ENCODE measurements at regions not wholly inside any gene's neighbourhood (a gene's known extent, or its start where the extent isn't known, plus 50 kb on each side); places are given as distances from the start of the nearest gene placed in this dataset.
A peak's percentile ranks its signal among the peaks of the same experiment; 100 is the strongest.

GRCh38 chr6:92043777-92044176 lies 1375.6 kb downstream of the EPHA7 start:
- DNase-seq (ENCODE audit: low read depth), result no peak

GRCh38 chr6:92026878-92027277 lies 1392.5 kb downstream of the EPHA7 start:
- no peak for DNase-seq (ENCODE audit: low read depth)

- DNase-seq (ENCODE audit: low read depth), result no peak
Measured at GRCh38 chr6:92024881-92025280, 1394.5 kb downstream of the EPHA7 start.

- no peak for DNase-seq (ENCODE audit: low read depth)
Measured at GRCh38 chr6:92024110-92024509, 1395.2 kb downstream of the EPHA7 start.

GRCh38 chr6:92023410-92023966 lies 1395.9 kb downstream of the EPHA7 start:
- DNase-seq (ENCODE audit: low read depth), result no peak

GRCh38 chr6:92011681-92012245 lies 1407.6 kb downstream of the EPHA7 start:
- no peak for DNase-seq (ENCODE audit: low read depth)

GRCh38 chr6:92008757-92009502 lies 1410.4 kb downstream of the EPHA7 start:
- DNase-seq (ENCODE audit: low read depth), result no peak

- DNase-seq (ENCODE audit: low read depth), result no peak
Measured at GRCh38 chr6:92000112-92000511, 1413.2 kb upstream of the MAP3K7 start.

GRCh38 chr6:91994787-91995186 lies 1407.9 kb upstream of the MAP3K7 start:
- no peak for DNase-seq (ENCODE audit: low read depth)

- DNase-seq (ENCODE audit: low read depth), result no peak
Measured at GRCh38 chr6:91982559-91982958, 1395.7 kb upstream of the MAP3K7 start.

- DNase-seq (ENCODE audit: low read depth), result peak; percentile 22
Measured at GRCh38 chr6:91976797-91977196, 1389.9 kb upstream of the MAP3K7 start.

GRCh38 chr6:91970700-91971099 lies 1383.8 kb upstream of the MAP3K7 start:
- no peak for DNase-seq (ENCODE audit: low read depth)

- DNase-seq (ENCODE audit: low read depth), result no peak
Measured at GRCh38 chr6:91965872-91966271, 1379.0 kb upstream of the MAP3K7 start.

GRCh38 chr6:91961671-91962070 lies 1374.8 kb upstream of the MAP3K7 start:
- DNase-seq (ENCODE audit: low read depth), result no peak

- DNase-seq (ENCODE audit: low read depth), result no peak
Measured at GRCh38 chr6:91961236-91961635, 1374.4 kb upstream of the MAP3K7 start.

- DNase-seq (ENCODE audit: low read depth), result peak; percentile 13
Measured at GRCh38 chr6:91941838-91942237, 1355.0 kb upstream of the MAP3K7 start.

- DNase-seq (ENCODE audit: low read depth), result no peak
Measured at GRCh38 chr6:91940801-91941200, 1353.9 kb upstream of the MAP3K7 start.

GRCh38 chr6:91926827-91927226 lies 1340.0 kb upstream of the MAP3K7 start:
- no peak for DNase-seq (ENCODE audit: low read depth)

GRCh38 chr6:91926361-91926760 lies 1339.5 kb upstream of the MAP3K7 start:
- DNase-seq (ENCODE audit: low read depth), result no peak

- DNase-seq (ENCODE audit: low read depth), result no peak
Measured at GRCh38 chr6:91911945-91912344, 1325.1 kb upstream of the MAP3K7 start.

GRCh38 chr6:91904586-91905164 lies 1317.8 kb upstream of the MAP3K7 start:
- no peak for DNase-seq (ENCODE audit: low read depth)

GRCh38 chr6:91895599-91896285 lies 1308.9 kb upstream of the MAP3K7 start:
- DNase-seq (ENCODE audit: low read depth), result no peak

Data from HS-5 (cell line).